Fibroblast of villous mesenchyme (primary cell): ENCODE measurements at regions not wholly inside any gene's neighbourhood (a gene's known extent, or its start where the extent isn't known, plus 50 kb on each side); places are given as distances from the start of the nearest gene placed in this dataset.
"Not testable (repeated sequence)": the region's sequence is repeated elsewhere in the genome, so short reads cannot be mapped to it uniquely, and the experiment has no call there.

Experiments
- DNase-seq: peaks from one replicate; pipeline ENCODE4 v3.0.0-alpha.2; 2010; ENCODE audit warnings: low read depth
- H3K4me3 ChIP-seq: 2 replicates; pipeline ENCODE4 v1.5.1; 2011; ENCODE audit warnings: low read depth, mild to moderate bottlenecking, low read length
- CTCF ChIP-seq: IDR thresholded peaks from 2 replicates; pipeline ENCODE4 v1.5.1; 2012; ENCODE audit warnings: low read depth, mild to moderate bottlenecking, low read length; ENCODE audit not compliant: insufficient read depth

- H3K4me3 ChIP-seq = no peak overlapping the region
- TF ChIP-seq CTCF = no peak
- DNase-seq = no peak
Observed at GRCh38 chrX:769796-770195, 139.2 kb downstream of the SHOX start.

- DNase-seq = no peak
- no peak overlapping the region for H3K4me3 ChIP-seq
- no peak for TF ChIP-seq CTCF
Observed at GRCh38 chrX:768596-768995, 138.0 kb downstream of the SHOX start.

GRCh38 chrX:758917-759316 lies 128.3 kb downstream of the SHOX start:
- no peak for TF ChIP-seq CTCF
- H3K4me3 ChIP-seq = no peak overlapping the region
- DNase-seq = no peak

- no peak for DNase-seq
- no peak overlapping the region for H3K4me3 ChIP-seq
- no peak for TF ChIP-seq CTCF
Observed at GRCh38 chrX:750812-751211, 120.2 kb downstream of the SHOX start.

- no peak overlapping the region for H3K4me3 ChIP-seq
- no peak for DNase-seq
- no peak for TF ChIP-seq CTCF
Observed at GRCh38 chrX:750263-750662, 119.7 kb downstream of the SHOX start.

GRCh38 chrX:747176-747575 lies 116.6 kb downstream of the SHOX start:
- no peak for TF ChIP-seq CTCF
- no peak overlapping the region for H3K4me3 ChIP-seq
- DNase-seq = no peak

- no peak overlapping the region for H3K4me3 ChIP-seq
- no peak for TF ChIP-seq CTCF
- DNase-seq = no peak
Observed at GRCh38 chrX:739611-740010, 109.0 kb downstream of the SHOX start.

- H3K4me3 ChIP-seq, DNase-seq: not testable (repeated sequence)
Observed at GRCh38 chrX:737021-737420, 106.4 kb downstream of the SHOX start.
